ENCODE measurements at regions not wholly inside any gene's neighbourhood (a gene's known extent, or its start where the extent isn't known, plus 50 kb on each side); places are given as distances from the start of the nearest gene placed in this dataset.

DNA sequence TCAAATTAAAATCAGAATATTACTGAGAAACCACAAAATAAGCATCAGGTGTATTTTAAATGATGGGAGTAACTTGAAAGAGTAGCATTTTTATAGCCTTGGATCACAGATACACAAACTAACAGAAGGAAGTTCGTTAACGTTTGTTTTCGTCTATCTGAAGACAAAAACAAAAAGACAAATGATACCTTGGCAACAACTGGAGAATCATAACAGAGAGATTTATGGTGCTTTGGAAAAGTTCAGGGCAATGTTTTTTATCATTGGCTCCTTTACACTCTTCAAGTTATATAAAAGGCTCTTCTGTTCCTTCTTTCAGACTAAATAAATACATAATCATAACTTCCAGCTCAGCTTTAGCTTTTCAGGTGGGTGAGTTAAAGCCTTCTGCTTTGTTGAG, 128.1 kb upstream of the VLDLR start:
- no peak overlapping the region for H3K9ac ChIP-seq (ENCODE audit: insufficient read depth in 1 of 2, low read depth in 2 of 2, low read length in 2 of 2)
- H3K27me3 ChIP-seq (ENCODE audit: control insufficient read depth in 2 of 2, insufficient read depth in 2 of 2, low read length in 2 of 2) = no peaks in the 10 kb centered on the region
- no peaks in the 10 kb centered on the region for H3K36me3 ChIP-seq (ENCODE audit: control insufficient read depth, insufficient read depth, low read length)
- no TSS peak for BruUV-seq (replicated peaks)
- H3K79me2 ChIP-seq (ENCODE audit: control insufficient read depth, insufficient read depth, low read length) = no peaks in the 10 kb centered on the region
- no peaks in the 10 kb centered on the region for H3K9me3 ChIP-seq (replicated peaks; ENCODE audit: control insufficient read depth, insufficient read depth, low read depth, low read length)
- H3K9me1 ChIP-seq (ENCODE audit: control insufficient read depth, insufficient read depth, low read length) = no peaks in the 10 kb centered on the region
- POLR2A ChIA-PET = interaction anchor here (0.8 kb wide), 1 partner anchor 10 kb away, joined by 3 read pairs; no protein-coding TSS in a partner anchor
- intact Hi-C loops (cut with micrococcal nuclease) (no loop called here), in situ Hi-C loops (cut with MboI) (no loop called here)
- WGBS (ENCODE audit: insufficient coverage, low coverage, missing lambda C conversion rate) = 0% methylated on average over 3 of the region's 3 CpGs
- ATAC-seq (no peak), DNase-seq (ENCODE audit: extremely low read depth in 1 of 4, low spot score in 3 of 4) (no peak), FAIRE-seq (no peak)
- H4K20me1 ChIP-seq (replicated peaks; ENCODE audit: control insufficient read depth, insufficient read depth, low read length) = no peaks in the 10 kb centered on the region; the same call in 1 of the 2 replicates
- H3K27ac ChIP-seq (ENCODE audit: extremely low read depth, low read depth, low read length) = no peak overlapping the region
- no peak overlapping the region for H3K4me3 ChIP-seq
- no peak overlapping the region for H3K4me2 ChIP-seq (ENCODE audit: insufficient read depth, low read length)
- CTCF ChIA-PET (ENCODE audit: low intra/inter-chr PET ratio) = no interaction called here
- TF ChIP-seq, protein P1, sequence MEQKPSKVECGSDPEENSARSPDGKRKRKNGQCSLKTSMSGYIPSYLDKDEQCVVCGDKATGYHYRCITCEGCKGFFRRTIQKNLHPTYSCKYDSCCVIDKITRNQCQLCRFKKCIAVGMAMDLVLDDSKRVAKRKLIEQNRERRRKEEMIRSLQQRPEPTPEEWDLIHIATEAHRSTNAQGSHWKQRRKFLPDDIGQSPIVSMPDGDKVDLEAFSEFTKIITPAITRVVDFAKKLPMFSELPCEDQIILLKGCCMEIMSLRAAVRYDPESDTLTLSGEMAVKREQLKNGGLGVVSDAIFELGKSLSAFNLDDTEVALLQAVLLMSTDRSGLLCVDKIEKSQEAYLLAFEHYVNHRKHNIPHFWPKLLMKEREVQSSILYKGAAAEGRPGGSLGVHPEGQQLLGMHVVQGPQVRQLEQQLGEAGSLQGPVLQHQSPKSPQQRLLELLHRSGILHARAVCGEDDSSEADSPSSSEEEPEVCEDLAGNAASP (IDR thresholded peaks at IDR 0.05) = no peak
- H2AFZ ChIP-seq (ENCODE audit: low read depth, low read length) = no peak overlapping the region
- H3K4me1 ChIP-seq (replicated peaks in 1 of 2; ENCODE audit: control insufficient read depth in 2 of 2, insufficient read depth in 2 of 2, low read length in 2 of 2) = no peaks in the 10 kb centered on the region

DNA sequence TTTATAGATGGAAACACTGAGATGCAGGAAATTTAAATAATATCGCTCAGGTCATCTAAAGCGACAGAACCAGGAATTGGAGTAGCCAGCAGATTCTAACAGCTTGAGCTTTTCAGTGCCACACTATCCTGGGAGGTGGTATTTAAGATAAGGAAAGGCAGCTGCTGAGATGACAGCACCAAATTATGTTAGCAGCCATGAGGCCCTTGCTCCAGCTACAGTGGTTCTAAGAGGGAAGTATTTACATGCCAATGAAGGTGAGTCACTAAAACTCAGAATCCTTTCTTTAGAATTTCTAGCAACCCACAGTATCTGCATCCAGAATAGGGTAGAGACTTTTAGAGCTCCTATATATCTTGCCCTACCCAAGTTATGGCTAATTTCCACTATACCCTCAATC, 127.0 kb upstream of the VLDLR start:
- no peak overlapping the region for H3K27ac ChIP-seq (ENCODE audit: extremely low read depth, low read depth, low read length)
- H2AFZ ChIP-seq (ENCODE audit: low read depth, low read length) = no peak overlapping the region
- POLR2A ChIA-PET = interaction anchor here (0.8 kb wide), 1 partner anchor 9 kb away, joined by 3 read pairs; no protein-coding TSS in a partner anchor
- in situ Hi-C loops (cut with MboI) = no loop called here
- DNase-seq (ENCODE audit: extremely low read depth in 1 of 4, low spot score in 3 of 4) (no peak), ATAC-seq (no peak), FAIRE-seq (no peak)
- H3K36me3 ChIP-seq (ENCODE audit: control insufficient read depth, insufficient read depth, low read length) = no peaks in the 10 kb centered on the region
- 15% methylated on average over 2 of the region's 2 CpGs for WGBS (ENCODE audit: insufficient coverage, low coverage, missing lambda C conversion rate)
- no peaks in the 10 kb centered on the region for H3K27me3 ChIP-seq (ENCODE audit: control insufficient read depth in 2 of 2, insufficient read depth in 2 of 2, low read length in 2 of 2)
- no TSS peak for BruUV-seq (replicated peaks)
- H3K9me3 ChIP-seq (replicated peaks; ENCODE audit: control insufficient read depth, insufficient read depth, low read depth, low read length) = no peaks in the 10 kb centered on the region
- intact Hi-C loops (cut with micrococcal nuclease) = no loop called here
- no peak overlapping the region for H3K4me2 ChIP-seq (ENCODE audit: insufficient read depth, low read length)
- H3K4me1 ChIP-seq (replicated peaks in 1 of 2; ENCODE audit: control insufficient read depth in 2 of 2, insufficient read depth in 2 of 2, low read length in 2 of 2) = no peaks in the 10 kb centered on the region
- H4K20me1 ChIP-seq (replicated peaks; ENCODE audit: control insufficient read depth, insufficient read depth, low read length) = no peaks in the 10 kb centered on the region; the same call in 1 of the 2 replicates
- H3K9ac ChIP-seq (ENCODE audit: insufficient read depth in 1 of 2, low read depth in 2 of 2, low read length in 2 of 2) = no peak overlapping the region
- no peak overlapping the region for H3K4me3 ChIP-seq
- H3K9me1 ChIP-seq (ENCODE audit: control insufficient read depth, insufficient read depth, low read length) = no peaks in the 10 kb centered on the region
- H3K79me2 ChIP-seq (ENCODE audit: control insufficient read depth, insufficient read depth, low read length) = no peaks in the 10 kb centered on the region
- CTCF ChIA-PET (ENCODE audit: low intra/inter-chr PET ratio) = no interaction called here
- TF ChIP-seq ZZZ3 (IDR thresholded peaks at IDR 0.05) (no peak), BRCA1 (IDR thresholded peaks at IDR 0.05) (no peak), BRCA1 (CRISPR knock-in tag; IDR thresholded peaks at IDR 0.05) (no peak), LCOR (CRISPR knock-in tag; IDR thresholded peaks at IDR 0.05) (no peak), SNIP1 (IDR thresholded peaks at IDR 0.05; ENCODE audit: low read depth) (no peak), ESRRA (IDR thresholded peaks at IDR 0.05; ENCODE audit: borderline replicate concordance, low read depth) (no peak), NFATC3 (IDR thresholded peaks at IDR 0.05) (no peak), ASH1L (IDR thresholded peaks at IDR 0.05; ENCODE audit: borderline replicate concordance, low read depth, partially characterized antibody) (no peak), HNRNPUL1 (IDR thresholded peaks at IDR 0.05; ENCODE audit: low read length) (no peak)
- TF ChIP-seq, protein P2, sequence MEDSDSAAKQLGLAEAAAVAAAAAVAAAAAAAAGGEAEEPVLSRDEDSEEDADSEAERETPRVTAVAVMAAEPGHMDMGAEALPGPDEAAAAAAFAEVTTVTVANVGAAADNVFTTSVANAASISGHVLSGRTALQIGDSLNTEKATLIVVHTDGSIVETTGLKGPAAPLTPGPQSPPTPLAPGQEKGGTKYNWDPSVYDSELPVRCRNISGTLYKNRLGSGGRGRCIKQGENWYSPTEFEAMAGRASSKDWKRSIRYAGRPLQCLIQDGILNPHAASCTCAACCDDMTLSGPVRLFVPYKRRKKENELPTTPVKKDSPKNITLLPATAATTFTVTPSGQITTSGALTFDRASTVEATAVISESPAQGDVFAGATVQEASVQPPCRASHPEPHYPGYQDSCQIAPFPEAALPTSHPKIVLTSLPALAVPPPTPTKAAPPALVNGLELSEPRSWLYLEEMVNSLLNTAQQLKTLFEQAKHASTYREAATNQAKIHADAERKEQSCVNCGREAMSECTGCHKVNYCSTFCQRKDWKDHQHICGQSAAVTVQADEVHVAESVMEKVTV (CRISPR knock-in tag; IDR thresholded peaks at IDR 0.05) = no peak
- TF ChIP-seq, protein P3, sequence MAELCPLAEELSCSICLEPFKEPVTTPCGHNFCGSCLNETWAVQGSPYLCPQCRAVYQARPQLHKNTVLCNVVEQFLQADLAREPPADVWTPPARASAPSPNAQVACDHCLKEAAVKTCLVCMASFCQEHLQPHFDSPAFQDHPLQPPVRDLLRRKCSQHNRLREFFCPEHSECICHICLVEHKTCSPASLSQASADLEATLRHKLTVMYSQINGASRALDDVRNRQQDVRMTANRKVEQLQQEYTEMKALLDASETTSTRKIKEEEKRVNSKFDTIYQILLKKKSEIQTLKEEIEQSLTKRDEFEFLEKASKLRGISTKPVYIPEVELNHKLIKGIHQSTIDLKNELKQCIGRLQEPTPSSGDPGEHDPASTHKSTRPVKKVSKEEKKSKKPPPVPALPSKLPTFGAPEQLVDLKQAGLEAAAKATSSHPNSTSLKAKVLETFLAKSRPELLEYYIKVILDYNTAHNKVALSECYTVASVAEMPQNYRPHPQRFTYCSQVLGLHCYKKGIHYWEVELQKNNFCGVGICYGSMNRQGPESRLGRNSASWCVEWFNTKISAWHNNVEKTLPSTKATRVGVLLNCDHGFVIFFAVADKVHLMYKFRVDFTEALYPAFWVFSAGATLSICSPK (IDR thresholded peaks at IDR 0.05; ENCODE audit: borderline replicate concordance) = no peak
